ENCODE measurements at regions not wholly inside any gene's neighbourhood (a gene's known extent, or its start where the extent isn't known, plus 50 kb on each side); places are given as distances from the start of the nearest gene placed in this dataset.

DNA sequence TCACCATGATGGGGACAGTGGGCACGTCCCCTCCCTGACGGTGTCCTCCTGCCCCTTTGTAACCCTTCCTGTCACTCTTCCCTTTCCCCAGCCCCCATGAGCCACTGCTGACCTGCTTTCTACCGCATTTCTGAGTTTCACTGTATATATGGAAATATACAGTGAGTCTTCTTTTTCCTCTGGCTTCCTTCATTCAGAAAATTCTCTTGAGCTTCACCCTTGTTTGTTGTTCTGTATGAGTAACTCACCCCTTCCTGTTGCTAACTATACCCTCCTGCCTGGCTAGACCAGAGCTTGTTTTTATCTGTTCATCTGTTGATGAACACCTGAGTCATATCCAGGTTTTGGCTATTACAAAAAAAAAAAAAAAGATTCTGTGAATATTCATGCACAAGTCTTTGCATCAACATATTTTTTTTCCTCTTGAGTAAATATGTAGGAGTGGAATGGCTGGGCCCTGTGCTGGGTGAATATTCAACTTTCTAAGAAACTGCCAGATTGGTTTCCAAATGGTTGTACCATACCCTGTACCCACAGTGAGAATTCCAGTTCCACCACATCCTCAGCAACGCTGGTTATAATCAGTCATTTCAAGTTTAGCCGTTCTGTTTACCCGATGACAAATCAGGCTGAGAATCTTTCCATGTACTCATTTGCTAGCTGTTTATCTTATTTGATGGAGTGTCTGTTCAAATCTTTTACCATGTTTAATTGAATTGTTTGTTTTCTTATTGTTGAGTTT lies 62.0 kb downstream of the IGF2 start:
- POLR2A ChIA-PET, result no interaction called here
- peak; percentile 47; the same call in 1 of the 2 replicates for ATAC-seq
- peak overlapping the region in 1 of 2 experiments; percentile 22; a peak in 1 of 4 replicates for H3K4me3 ChIP-seq (replicated peaks in 1 of 2; ENCODE audit: low read depth in 1 of 2, low read length in 2 of 2)
- TF ChIP-seq EZH2phosphoT487 (IDR thresholded peaks at IDR 0.05; ENCODE audit: borderline replicate concordance), result no peak
- TF ChIP-seq RAD21 (IDR thresholded peaks at IDR 0.05; ENCODE audit: low read depth), result no peak
- peak; percentile 64 for TF ChIP-seq JUND (IDR thresholded peaks at IDR 0.05)
- TF ChIP-seq YY1 (IDR thresholded peaks at IDR 0.05; ENCODE audit: extremely low read depth, insufficient replicate concordance, low read depth, low read length), result no peak
- TF ChIP-seq EGR1 (IDR thresholded peaks at IDR 0.05; ENCODE audit: low read depth), result no peak
- peak; percentile 56; the same call in 1 of the 2 replicates for TF ChIP-seq FOSL1 (IDR thresholded peaks at IDR 0.05; ENCODE audit: low read depth)
- peak; percentile 47 for TF ChIP-seq CBX3 (IDR thresholded peaks at IDR 0.05; ENCODE audit: low read depth)
- TF ChIP-seq ZNF274 (IDR thresholded peaks at IDR 0.05; ENCODE audit: low read depth, low read length), result no peak
- peak; percentile 39; the same call in 1 of the 2 replicates for TF ChIP-seq SRF (IDR thresholded peaks at IDR 0.05; ENCODE audit: low read depth)
- TF ChIP-seq CEBPB (IDR thresholded peaks at IDR 0.05; ENCODE audit: low read depth), result peak; percentile 47; the same call in 1 of the 2 replicates
- TF ChIP-seq, protein P1, sequence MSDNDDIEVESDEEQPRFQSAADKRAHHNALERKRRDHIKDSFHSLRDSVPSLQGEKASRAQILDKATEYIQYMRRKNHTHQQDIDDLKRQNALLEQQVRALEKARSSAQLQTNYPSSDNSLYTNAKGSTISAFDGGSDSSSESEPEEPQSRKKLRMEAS (IDR thresholded peaks at IDR 0.05), result peak; percentile 28; the same call in 1 of the 2 replicates
- no peak for TF ChIP-seq ZFX (IDR thresholded peaks at IDR 0.05)
- no peak for TF ChIP-seq SIN3A (IDR thresholded peaks at IDR 0.05; ENCODE audit: low read depth)
- TF ChIP-seq EZH2 (IDR thresholded peaks at IDR 0.05), result no peak
- TF ChIP-seq SP1 (IDR thresholded peaks at IDR 0.05; ENCODE audit: low read depth), result peak; percentile 60
- TF ChIP-seq REST (IDR thresholded peaks at IDR 0.05; ENCODE audit: low read depth), result no peak
- no peaks in the 10 kb centered on the region for H4K20me1 ChIP-seq (ENCODE audit: insufficient read depth)
- intact Hi-C loops (cut with micrococcal nuclease), result no loop called here
- no peaks in the 10 kb centered on the region for H3K79me2 ChIP-seq (ENCODE audit: insufficient read depth, low read length)
- no peaks in the 10 kb centered on the region for H3K36me3 ChIP-seq (ENCODE audit: control insufficient read depth in 1 of 2, insufficient read depth in 2 of 2, low read length in 2 of 2)
- CTCF ChIA-PET, result no interaction called here
- no peak overlapping the region for H3K9ac ChIP-seq (ENCODE audit: low read length)
- peak overlapping the region; percentile 49 for H2AFZ ChIP-seq (ENCODE audit: low read depth, low read length, poor library complexity, severe bottlenecking)
- no peaks in the 10 kb centered on the region for H3K9me3 ChIP-seq (ENCODE audit: control insufficient read depth in 1 of 2, insufficient read depth in 1 of 2, low read depth in 1 of 2, low read length in 2 of 2)
- no TSS peak for BruUV-seq (replicated peaks)
- H3K27me3 ChIP-seq (ENCODE audit: insufficient read depth, low read length), result no peaks in the 10 kb centered on the region
- peak overlapping the region; percentile 60 for H3K4me2 ChIP-seq (ENCODE audit: low read length)
- H3K4me1 ChIP-seq (ENCODE audit: control insufficient read depth in 1 of 2, insufficient read depth in 2 of 2, low read length in 2 of 2), result peaks cover 0 to 17% of the 10 kb centered on the region in 2 experiments; a peak in 3 of 4 replicates
- RAD21 ChIA-PET (ENCODE audit: low non-redundant PET in 1 of 2, low total read pairs in 2 of 2, uncharacterized antibody in 2 of 2, unreplicated experiment in 2 of 2), result no interaction called here
- DNase-seq (ENCODE audit: low read depth, low spot score), result no peak
- H3K9me2 ChIP-seq (ENCODE audit: insufficient read depth), result no peaks in the 10 kb centered on the region
- no peak overlapping the region for H3K27ac ChIP-seq (ENCODE audit: low read depth, low read length)
